ENCODE measurements at regions not wholly inside any gene's neighbourhood (a gene's known extent, or its start where the extent isn't known, plus 50 kb on each side); places are given as distances from the start of the nearest gene placed in this dataset.

- no peaks in the 10 kb centered on the region for H3K4me1 Mint-ChIP-seq
- ATAC-seq (no peak), DNase-seq (no peak)
- no peaks in the 10 kb centered on the region for H3K36me3 Mint-ChIP-seq (ENCODE audit: low read depth)
- H3K27ac Mint-ChIP-seq: no peak overlapping the region
- H3K4me3 Mint-ChIP-seq: no peak overlapping the region
- H3K27me3 Mint-ChIP-seq: peaks cover 2% of the 10 kb centered on the region
- H3K9me3 Mint-ChIP-seq: no peaks in the 10 kb centered on the region
Measured at GRCh38 chr1:199319341-199319740, 680.5 kb downstream of the PTPRC start.

- Mint-ChIP-seq H3K36me3 (ENCODE audit: low read depth) (peaks cover 1% of the 10 kb centered on the region), H3K27me3 (peaks cover 2% of the 10 kb centered on the region), H3K9me3 (peaks cover 12% of the 10 kb centered on the region), H3K4me3 (no peak overlapping the region), H3K27ac (no peak overlapping the region), H3K4me1 (peaks cover 3% of the 10 kb centered on the region)
- no peak for ATAC-seq
- DNase-seq: no peak
Measured at GRCh38 chr1:199322278-199322677, 683.4 kb downstream of the PTPRC start.

GRCh38 chr1:199333180-199333579 is 694.3 kb upstream of the NR5A2 start:
- Mint-ChIP-seq H3K36me3 (ENCODE audit: low read depth) (no peaks in the 10 kb centered on the region), H3K27me3 (no peaks in the 10 kb centered on the region), H3K4me1 (peaks cover 2% of the 10 kb centered on the region), H3K4me3 (no peak overlapping the region), H3K27ac (no peak overlapping the region), H3K9me3 (no peaks in the 10 kb centered on the region)
- no peak for ATAC-seq
- no peak for DNase-seq

GRCh38 chr1:199335496-199335895 is 692.0 kb upstream of the NR5A2 start:
- DNase-seq (no peak), ATAC-seq (no peak)
- Mint-ChIP-seq H3K4me3 (no peak overlapping the region), H3K9me3 (no peaks in the 10 kb centered on the region), H3K27me3 (peaks cover 11% of the 10 kb centered on the region), H3K36me3 (ENCODE audit: low read depth) (no peaks in the 10 kb centered on the region), H3K4me1 (no peaks in the 10 kb centered on the region), H3K27ac (no peak overlapping the region)

- H3K27me3 Mint-ChIP-seq: peaks cover 11% of the 10 kb centered on the region
- H3K27ac Mint-ChIP-seq: no peak overlapping the region
- ATAC-seq (peak; percentile 43), DNase-seq (no peak)
- no peaks in the 10 kb centered on the region for H3K9me3 Mint-ChIP-seq
- H3K4me3 Mint-ChIP-seq: no peak overlapping the region
- H3K36me3 Mint-ChIP-seq (ENCODE audit: low read depth): no peaks in the 10 kb centered on the region
- no peaks in the 10 kb centered on the region for H3K4me1 Mint-ChIP-seq
Measured at GRCh38 chr1:199336745-199337640, 690.5 kb upstream of the NR5A2 start.

- Mint-ChIP-seq H3K4me3 (no peak overlapping the region), H3K27me3 (peaks cover 16% of the 10 kb centered on the region)
Measured at GRCh38 chr1:199338760-199339159, 688.8 kb upstream of the NR5A2 start.

GRCh38 chr1:199352351-199352750 is 675.2 kb upstream of the NR5A2 start:
- DNase-seq (no peak), ATAC-seq (no peak)
- Mint-ChIP-seq H3K36me3 (ENCODE audit: low read depth) (peaks cover 2% of the 10 kb centered on the region), H3K4me3 (no peak overlapping the region), H3K27me3 (peaks cover 9% of the 10 kb centered on the region), H3K4me1 (no peaks in the 10 kb centered on the region), H3K27ac (no peak overlapping the region), H3K9me3 (peaks cover 20% of the 10 kb centered on the region)

More at GRCh38 chr1:199338760-199339159, 688.8 kb upstream of the NR5A2 start:
- DNase-seq (no peak), ATAC-seq (no peak)
- peaks cover 3% of the 10 kb centered on the region for H3K9me3 Mint-ChIP-seq
- H3K4me1 Mint-ChIP-seq: no peaks in the 10 kb centered on the region
- H3K27ac Mint-ChIP-seq: no peak overlapping the region
- H3K36me3 Mint-ChIP-seq (ENCODE audit: low read depth): no peaks in the 10 kb centered on the region

- Mint-ChIP-seq H3K36me3 (ENCODE audit: low read depth) (peaks cover 2% of the 10 kb centered on the region), H3K4me3 (no peak overlapping the region), H3K27ac (no peak overlapping the region), H3K27me3 (peaks cover 6% of the 10 kb centered on the region), H3K4me1 (no peaks in the 10 kb centered on the region), H3K9me3 (peaks cover 14% of the 10 kb centered on the region)
- no peak for ATAC-seq
- DNase-seq: no peak
Measured at GRCh38 chr1:199353906-199354305, 673.6 kb upstream of the NR5A2 start.

- H3K36me3 Mint-ChIP-seq (ENCODE audit: low read depth): no peaks in the 10 kb centered on the region
- H3K4me3 Mint-ChIP-seq: no peak overlapping the region
- ATAC-seq (no peak), DNase-seq (no peak)
- peaks cover 6% of the 10 kb centered on the region for H3K27me3 Mint-ChIP-seq
- no peaks in the 10 kb centered on the region for H3K4me1 Mint-ChIP-seq
- H3K9me3 Mint-ChIP-seq: peaks cover 8% of the 10 kb centered on the region
- no peak overlapping the region for H3K27ac Mint-ChIP-seq
Measured at GRCh38 chr1:199356561-199356960, 670.9 kb upstream of the NR5A2 start.

GRCh38 chr1:199357599-199357998 is 669.9 kb upstream of the NR5A2 start:
- Mint-ChIP-seq H3K27ac (no peak overlapping the region), H3K36me3 (ENCODE audit: low read depth) (no peaks in the 10 kb centered on the region), H3K4me1 (no peaks in the 10 kb centered on the region), H3K27me3 (peaks cover 6% of the 10 kb centered on the region), H3K4me3 (no peak overlapping the region), H3K9me3 (peaks cover 8% of the 10 kb centered on the region)
- DNase-seq (no peak), ATAC-seq (no peak)

- peak; percentile 72 for ATAC-seq
Measured at GRCh38 chr1:199362996-199363395, 664.5 kb upstream of the NR5A2 start.

GRCh38 chr1:199373139-199373538 is 654.4 kb upstream of the NR5A2 start:
- H3K4me3 Mint-ChIP-seq: no peak overlapping the region
- H3K36me3 Mint-ChIP-seq (ENCODE audit: low read depth): no peaks in the 10 kb centered on the region
- peaks cover 11% of the 10 kb centered on the region for H3K9me3 Mint-ChIP-seq
- no peak overlapping the region for H3K27ac Mint-ChIP-seq
- peaks cover 3% of the 10 kb centered on the region for H3K4me1 Mint-ChIP-seq
- DNase-seq (no peak), ATAC-seq (peak; percentile 63)
- H3K27me3 Mint-ChIP-seq: peaks cover 4% of the 10 kb centered on the region

More at GRCh38 chr1:199362996-199363395, 664.5 kb upstream of the NR5A2 start:
- Mint-ChIP-seq H3K27ac (no peak overlapping the region), H3K4me3 (no peak overlapping the region), H3K36me3 (ENCODE audit: low read depth) (no peaks in the 10 kb centered on the region), H3K27me3 (peaks cover 3% of the 10 kb centered on the region), H3K4me1 (no peaks in the 10 kb centered on the region), H3K9me3 (no peaks in the 10 kb centered on the region)
- DNase-seq: no peak

- no peaks in the 10 kb centered on the region for H3K36me3 Mint-ChIP-seq (ENCODE audit: low read depth)
- no peak overlapping the region for H3K4me3 Mint-ChIP-seq
- ATAC-seq (no peak), DNase-seq (no peak)
- peaks cover 3% of the 10 kb centered on the region for H3K4me1 Mint-ChIP-seq
- peaks cover 5% of the 10 kb centered on the region for H3K9me3 Mint-ChIP-seq
- H3K27ac Mint-ChIP-seq: no peak overlapping the region
- H3K27me3 Mint-ChIP-seq: peaks cover 4% of the 10 kb centered on the region
Measured at GRCh38 chr1:199377211-199377610, 650.3 kb upstream of the NR5A2 start.

GRCh38 chr1:199383793-199384192 is 643.7 kb upstream of the NR5A2 start:
- Mint-ChIP-seq H3K27ac (no peak overlapping the region), H3K36me3 (ENCODE audit: low read depth) (no peaks in the 10 kb centered on the region), H3K9me3 (no peaks in the 10 kb centered on the region), H3K4me3 (no peak overlapping the region), H3K4me1 (no peaks in the 10 kb centered on the region), H3K27me3 (peaks cover 5% of the 10 kb centered on the region)
- ATAC-seq: no peak
- DNase-seq: no peak

- ATAC-seq (no peak), DNase-seq (no peak)
- no peaks in the 10 kb centered on the region for H3K36me3 Mint-ChIP-seq (ENCODE audit: low read depth)
- H3K27ac Mint-ChIP-seq: no peak overlapping the region
- H3K4me1 Mint-ChIP-seq: peaks cover 6% of the 10 kb centered on the region
- peaks cover 5% of the 10 kb centered on the region for H3K9me3 Mint-ChIP-seq
- H3K4me3 Mint-ChIP-seq: no peak overlapping the region
- peaks cover 8% of the 10 kb centered on the region for H3K27me3 Mint-ChIP-seq
Measured at GRCh38 chr1:199394856-199395255, 632.7 kb upstream of the NR5A2 start.
